ENCODE measurements at regions not wholly inside any gene's neighbourhood (a gene's known extent, or its start where the extent isn't known, plus 50 kb on each side); places are given as distances from the start of the nearest gene placed in this dataset.

DNA sequence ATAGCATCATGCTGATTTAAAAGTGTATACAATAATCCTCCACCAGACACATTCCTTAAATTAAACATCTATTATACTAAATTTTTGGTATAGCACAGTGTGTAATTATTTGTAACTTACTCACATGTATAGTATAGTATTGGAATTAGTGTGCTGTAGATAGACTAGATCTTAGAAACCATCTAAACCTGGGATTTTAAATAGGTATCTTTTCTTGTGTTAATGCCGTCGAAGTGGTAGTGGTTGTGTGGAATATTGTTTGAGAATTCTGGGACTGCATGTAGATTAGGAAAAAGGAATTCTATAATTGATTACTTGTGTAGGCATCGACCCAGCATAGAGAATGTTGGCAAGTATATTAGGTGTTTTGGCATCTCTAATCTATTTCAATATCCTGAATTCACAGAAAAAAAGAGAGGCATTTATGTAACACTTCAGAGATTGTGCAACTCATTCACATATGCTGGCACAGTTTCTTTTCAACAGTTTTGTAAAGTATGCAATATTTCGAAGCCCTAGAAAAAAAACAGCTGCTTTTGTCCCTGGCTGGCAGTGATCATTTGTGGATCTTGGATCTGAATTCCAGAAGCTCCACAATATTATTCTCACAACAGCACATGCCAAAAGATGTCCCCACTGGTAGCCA lies 145.5 kb upstream of the AGR3 start:
- intact Hi-C loops (cut with micrococcal nuclease) = no loop called here
- H4K20me1 ChIP-seq (ENCODE audit: insufficient read depth) = no peaks in the 10 kb centered on the region
- H3K27me3 ChIP-seq (ENCODE audit: insufficient read depth, low read length) = no peaks in the 10 kb centered on the region
- H3K79me2 ChIP-seq (ENCODE audit: insufficient read depth, low read length) = no peaks in the 10 kb centered on the region
- no peak overlapping the region for H2AFZ ChIP-seq (ENCODE audit: low read depth, low read length, poor library complexity, severe bottlenecking)
- no peaks in the 10 kb centered on the region for H3K9me2 ChIP-seq (ENCODE audit: insufficient read depth)
- H3K4me1 ChIP-seq (ENCODE audit: control insufficient read depth in 1 of 2, insufficient read depth in 2 of 2, low read length in 2 of 2) = no peaks in the 10 kb centered on the region
- no peak overlapping the region for H3K4me2 ChIP-seq (ENCODE audit: low read length)
- POLR2A ChIA-PET = no interaction called here
- TF ChIP-seq, protein P1, sequence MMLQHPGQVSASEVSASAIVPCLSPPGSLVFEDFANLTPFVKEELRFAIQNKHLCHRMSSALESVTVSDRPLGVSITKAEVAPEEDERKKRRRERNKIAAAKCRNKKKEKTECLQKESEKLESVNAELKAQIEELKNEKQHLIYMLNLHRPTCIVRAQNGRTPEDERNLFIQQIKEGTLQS (IDR thresholded peaks at IDR 0.05) = no peak
- TF ChIP-seq POLR2AphosphoS5 (IDR thresholded peaks at IDR 0.05; ENCODE audit: low read depth, low read length) (no peak), SRF (IDR thresholded peaks at IDR 0.05; ENCODE audit: low read depth) (no peak)
- ATAC-seq (no peak), DNase-seq (ENCODE audit: low read depth, low spot score) (no peak)
- BruUV-seq (replicated peaks) = no TSS peak
- no peak overlapping the region for H3K27ac ChIP-seq (ENCODE audit: low read depth, low read length)
- RAD21 ChIA-PET (ENCODE audit: low non-redundant PET in 1 of 2, low total read pairs in 2 of 2, uncharacterized antibody in 2 of 2, unreplicated experiment in 2 of 2) = no interaction called here
- CTCF ChIA-PET = no interaction called here
- H3K4me3 ChIP-seq (replicated peaks in 1 of 2; ENCODE audit: low read depth in 1 of 2, low read length in 2 of 2) = no peak overlapping the region
- no peaks in the 10 kb centered on the region for H3K36me3 ChIP-seq (ENCODE audit: control insufficient read depth in 1 of 2, insufficient read depth in 2 of 2, low read length in 2 of 2)
- no peaks in the 10 kb centered on the region for H3K9me3 ChIP-seq (ENCODE audit: control insufficient read depth in 1 of 2, insufficient read depth in 1 of 2, low read depth in 1 of 2, low read length in 2 of 2)
- H3K9ac ChIP-seq (ENCODE audit: low read length) = no peak overlapping the region

DNA sequence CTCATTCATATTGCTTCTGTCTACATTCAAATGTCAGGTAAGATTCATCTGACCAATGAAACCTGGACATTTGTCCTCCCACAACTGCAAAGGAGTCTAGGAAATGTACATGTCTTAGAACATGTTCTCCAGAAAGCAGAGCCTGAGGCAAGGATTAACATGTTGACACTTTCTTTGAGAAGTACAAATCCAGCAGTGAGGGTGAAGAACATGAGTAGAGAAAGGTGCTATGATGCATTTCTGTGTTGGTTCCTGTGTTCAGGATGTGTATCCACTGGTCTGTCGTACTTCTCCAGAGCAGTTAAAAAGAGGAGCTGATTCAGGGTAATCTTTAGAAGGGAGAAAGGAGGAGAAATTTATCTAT lies 146.0 kb upstream of the AGR3 start:
- intact Hi-C loops (cut with micrococcal nuclease) = no loop called here
- RAD21 ChIA-PET (ENCODE audit: low non-redundant PET in 1 of 2, low total read pairs in 2 of 2, uncharacterized antibody in 2 of 2, unreplicated experiment in 2 of 2) = no interaction called here
- H3K9me2 ChIP-seq (ENCODE audit: insufficient read depth) = no peaks in the 10 kb centered on the region
- no TSS peak for BruUV-seq (replicated peaks)
- H2AFZ ChIP-seq (ENCODE audit: low read depth, low read length, poor library complexity, severe bottlenecking) = no peak overlapping the region
- no peaks in the 10 kb centered on the region for H3K27me3 ChIP-seq (ENCODE audit: insufficient read depth, low read length)
- H3K9me3 ChIP-seq (ENCODE audit: control insufficient read depth in 1 of 2, insufficient read depth in 1 of 2, low read depth in 1 of 2, low read length in 2 of 2) = no peaks in the 10 kb centered on the region
- no peaks in the 10 kb centered on the region for H4K20me1 ChIP-seq (ENCODE audit: insufficient read depth)
- CTCF ChIA-PET = no interaction called here
- POLR2A ChIA-PET = no interaction called here
- ATAC-seq = no peak
- no peak overlapping the region for H3K9ac ChIP-seq (ENCODE audit: low read length)
- DNase-seq (ENCODE audit: low read depth, low spot score) = no peak
- no peaks in the 10 kb centered on the region for H3K4me1 ChIP-seq (ENCODE audit: control insufficient read depth in 1 of 2, insufficient read depth in 2 of 2, low read length in 2 of 2)
- no peak overlapping the region for H3K27ac ChIP-seq (ENCODE audit: low read depth, low read length)
- no peaks in the 10 kb centered on the region for H3K36me3 ChIP-seq (ENCODE audit: control insufficient read depth in 1 of 2, insufficient read depth in 2 of 2, low read length in 2 of 2)
- no peak overlapping the region for H3K4me3 ChIP-seq (replicated peaks in 1 of 2; ENCODE audit: low read depth in 1 of 2, low read length in 2 of 2)
- no peak overlapping the region for H3K4me2 ChIP-seq (ENCODE audit: low read length)
- H3K79me2 ChIP-seq (ENCODE audit: insufficient read depth, low read length) = no peaks in the 10 kb centered on the region
- TF ChIP-seq, protein P2, sequence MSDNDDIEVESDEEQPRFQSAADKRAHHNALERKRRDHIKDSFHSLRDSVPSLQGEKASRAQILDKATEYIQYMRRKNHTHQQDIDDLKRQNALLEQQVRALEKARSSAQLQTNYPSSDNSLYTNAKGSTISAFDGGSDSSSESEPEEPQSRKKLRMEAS (IDR thresholded peaks at IDR 0.05) = no peak
- TF ChIP-seq ELF1 (IDR thresholded peaks at IDR 0.05; ENCODE audit: borderline replicate concordance, low read depth) (no peak), EGR1 (IDR thresholded peaks at IDR 0.05; ENCODE audit: low read depth) (no peak), SP1 (IDR thresholded peaks at IDR 0.05; ENCODE audit: low read depth) (no peak), JUND (IDR thresholded peaks at IDR 0.05) (no peak), SIN3A (IDR thresholded peaks at IDR 0.05; ENCODE audit: low read depth) (no peak), RAD21 (IDR thresholded peaks at IDR 0.05; ENCODE audit: low read depth) (no peak), POLR2AphosphoS5 (IDR thresholded peaks at IDR 0.05; ENCODE audit: low read depth, low read length) (no peak), CEBPB (IDR thresholded peaks at IDR 0.05; ENCODE audit: low read depth) (no peak), CBX3 (IDR thresholded peaks at IDR 0.05; ENCODE audit: low read depth) (no peak), EZH2 (IDR thresholded peaks at IDR 0.05) (no peak), TCF7L2 (IDR thresholded peaks at IDR 0.05; ENCODE audit: borderline replicate concordance, extremely low read depth, insufficient read depth, insufficient read length) (no peak)
- TF ChIP-seq, protein P3, sequence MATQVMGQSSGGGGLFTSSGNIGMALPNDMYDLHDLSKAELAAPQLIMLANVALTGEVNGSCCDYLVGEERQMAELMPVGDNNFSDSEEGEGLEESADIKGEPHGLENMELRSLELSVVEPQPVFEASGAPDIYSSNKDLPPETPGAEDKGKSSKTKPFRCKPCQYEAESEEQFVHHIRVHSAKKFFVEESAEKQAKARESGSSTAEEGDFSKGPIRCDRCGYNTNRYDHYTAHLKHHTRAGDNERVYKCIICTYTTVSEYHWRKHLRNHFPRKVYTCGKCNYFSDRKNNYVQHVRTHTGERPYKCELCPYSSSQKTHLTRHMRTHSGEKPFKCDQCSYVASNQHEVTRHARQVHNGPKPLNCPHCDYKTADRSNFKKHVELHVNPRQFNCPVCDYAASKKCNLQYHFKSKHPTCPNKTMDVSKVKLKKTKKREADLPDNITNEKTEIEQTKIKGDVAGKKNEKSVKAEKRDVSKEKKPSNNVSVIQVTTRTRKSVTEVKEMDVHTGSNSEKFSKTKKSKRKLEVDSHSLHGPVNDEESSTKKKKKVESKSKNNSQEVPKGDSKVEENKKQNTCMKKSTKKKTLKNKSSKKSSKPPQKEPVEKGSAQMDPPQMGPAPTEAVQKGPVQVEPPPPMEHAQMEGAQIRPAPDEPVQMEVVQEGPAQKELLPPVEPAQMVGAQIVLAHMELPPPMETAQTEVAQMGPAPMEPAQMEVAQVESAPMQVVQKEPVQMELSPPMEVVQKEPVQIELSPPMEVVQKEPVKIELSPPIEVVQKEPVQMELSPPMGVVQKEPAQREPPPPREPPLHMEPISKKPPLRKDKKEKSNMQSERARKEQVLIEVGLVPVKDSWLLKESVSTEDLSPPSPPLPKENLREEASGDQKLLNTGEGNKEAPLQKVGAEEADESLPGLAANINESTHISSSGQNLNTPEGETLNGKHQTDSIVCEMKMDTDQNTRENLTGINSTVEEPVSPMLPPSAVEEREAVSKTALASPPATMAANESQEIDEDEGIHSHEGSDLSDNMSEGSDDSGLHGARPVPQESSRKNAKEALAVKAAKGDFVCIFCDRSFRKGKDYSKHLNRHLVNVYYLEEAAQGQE (IDR thresholded peaks at IDR 0.05; ENCODE audit: low read depth) = no peak
- TF ChIP-seq, protein P4, sequence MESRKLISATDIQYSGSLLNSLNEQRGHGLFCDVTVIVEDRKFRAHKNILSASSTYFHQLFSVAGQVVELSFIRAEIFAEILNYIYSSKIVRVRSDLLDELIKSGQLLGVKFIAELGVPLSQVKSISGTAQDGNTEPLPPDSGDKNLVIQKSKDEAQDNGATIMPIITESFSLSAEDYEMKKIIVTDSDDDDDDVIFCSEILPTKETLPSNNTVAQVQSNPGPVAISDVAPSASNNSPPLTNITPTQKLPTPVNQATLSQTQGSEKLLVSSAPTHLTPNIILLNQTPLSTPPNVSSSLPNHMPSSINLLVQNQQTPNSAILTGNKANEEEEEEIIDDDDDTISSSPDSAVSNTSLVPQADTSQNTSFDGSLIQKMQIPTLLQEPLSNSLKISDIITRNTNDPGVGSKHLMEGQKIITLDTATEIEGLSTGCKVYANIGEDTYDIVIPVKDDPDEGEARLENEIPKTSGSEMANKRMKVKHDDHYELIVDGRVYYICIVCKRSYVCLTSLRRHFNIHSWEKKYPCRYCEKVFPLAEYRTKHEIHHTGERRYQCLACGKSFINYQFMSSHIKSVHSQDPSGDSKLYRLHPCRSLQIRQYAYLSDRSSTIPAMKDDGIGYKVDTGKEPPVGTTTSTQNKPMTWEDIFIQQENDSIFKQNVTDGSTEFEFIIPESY (IDR thresholded peaks at IDR 0.05; ENCODE audit: extremely low read depth, insufficient replicate concordance, low read length) = no peak
- TF ChIP-seq, protein P1 (IDR thresholded peaks at IDR 0.05) = no peak

Measured in HCT116 (cell line).